RWPE1 (cell line): ENCODE measurements at regions not wholly inside any gene's neighbourhood (a gene's known extent, or its start where the extent isn't known, plus 50 kb on each side); places are given as distances from the start of the nearest gene placed in this dataset.

Source experiments
- CTCF ChIA-PET: fragments of 350-600 bp; sonication (Branson Sonifier 250); formaldehyde crosslinking; extraction: SDS; loops from one replicate; lab custom pipeline; 2021; lab: Yijun Ruan, JAX
- POLR2A ChIA-PET: fragments of 400-600 bp; formaldehyde crosslinking; extraction: SDS; loops from one replicate; lab custom pipeline; 2020; ENCODE audit warnings: antibody characterized with exemption; ENCODE audit not compliant: low non-redundant PET; lab: Yijun Ruan, JAX
- DNase-seq: peaks from one replicate; pipeline ENCODE4 v3.0.0; 2012; ENCODE audit warnings: low spot score
- H3K27ac ChIP-seq: fragments of 450-650 bp; 2 replicates; pipeline ENCODE4 v1.5.1; 2017
- CTCF ChIP-seq: fragments of 450-650 bp; conservative IDR thresholded peaks from 2 replicates; pipeline ENCODE4 v1.5.1; 2017; ENCODE audit warnings: low read depth, mild to moderate bottlenecking

DNA sequence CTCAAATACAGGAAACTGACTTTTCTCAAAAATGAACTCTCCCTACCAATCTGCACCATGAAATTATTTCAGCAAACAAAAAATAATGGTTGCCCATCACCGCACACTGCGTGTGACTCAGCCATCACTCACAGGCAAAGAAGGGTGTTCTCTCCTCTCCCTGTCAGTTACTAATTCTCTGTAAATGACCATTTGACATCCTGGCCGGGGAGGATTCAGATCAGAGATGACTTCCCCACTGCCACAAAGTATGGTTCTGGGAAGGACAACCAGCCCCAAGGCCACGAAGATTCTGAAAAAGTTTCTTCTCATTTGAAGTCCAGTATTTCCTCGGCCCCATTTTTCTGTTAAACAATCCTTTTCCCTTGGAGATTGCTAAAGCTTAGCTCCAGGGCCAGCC, 199.4 kb downstream of the AUH start:
- no peak for TF ChIP-seq CTCF

GRCh38 chr9:91162784-91163443, 198.8 kb downstream of the AUH start:
- no peak for DNase-seq
- ChIA-PET POLR2A (no interaction called here), CTCF (no interaction called here)
- no peak for TF ChIP-seq CTCF
- peak overlapping the region; percentile 71 for H3K27ac ChIP-seq

More for the DNA sequence above, 199.4 kb downstream of the AUH start:
- CTCF ChIA-PET = no interaction called here
- H3K27ac ChIP-seq = peak overlapping the region; percentile 71
- peak; percentile 85 for DNase-seq
- POLR2A ChIA-PET = no interaction called here

GRCh38 chr9:91163444-91163772, 198.3 kb downstream of the AUH start:
- ChIA-PET POLR2A (no interaction called here), CTCF (no interaction called here)
- no peak for DNase-seq
- H3K27ac ChIP-seq = peak overlapping the region; percentile 88
- TF ChIP-seq CTCF = no peak

DNA sequence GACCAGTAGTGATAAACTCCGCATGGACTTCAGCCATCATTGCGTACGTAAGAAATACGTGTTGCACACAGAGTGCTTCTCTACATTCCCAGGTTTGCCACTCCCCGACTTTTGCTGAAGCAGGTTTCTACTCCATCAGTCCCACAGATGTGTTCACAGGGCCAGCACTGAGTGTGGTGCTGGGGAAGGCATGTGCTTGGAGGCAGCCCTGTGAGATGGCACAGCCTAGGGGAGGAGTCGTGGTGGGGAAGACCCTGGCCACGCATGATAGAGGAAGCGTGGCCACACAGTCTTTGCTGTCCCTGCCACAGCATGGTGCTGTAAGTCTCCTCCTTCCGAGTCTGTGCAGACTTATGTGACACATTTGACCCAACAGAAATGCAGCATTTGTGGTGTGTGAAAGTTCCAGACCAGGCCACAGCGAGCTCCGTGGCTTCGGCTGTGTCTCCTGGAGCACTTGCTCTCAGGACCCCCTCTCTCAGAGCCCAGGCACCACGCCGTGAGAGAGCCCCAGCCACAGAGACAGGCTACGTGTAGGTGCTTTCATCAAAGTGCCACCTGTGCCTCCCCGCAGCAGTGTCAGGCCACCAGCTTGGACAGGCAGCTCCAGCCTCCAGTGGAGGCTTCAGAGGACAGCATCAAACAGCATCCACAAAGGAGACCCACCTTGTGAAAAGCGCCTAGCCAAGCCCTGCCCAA, 197.8 kb downstream of the AUH start:
- POLR2A ChIA-PET = no interaction called here
- H3K27ac ChIP-seq = peak overlapping the region; percentile 88
- no peak for DNase-seq
- CTCF ChIA-PET = no interaction called here
- no peak for TF ChIP-seq CTCF
